Skin epidermis (tissue), 12 donors: ENCODE measurements at regions not wholly inside any gene's neighbourhood (a gene's known extent, or its start where the extent isn't known, plus 50 kb on each side); places are given as distances from the start of the nearest gene placed in this dataset.
A peak's percentile ranks its signal among the peaks of the same experiment; 100 is the strongest.
"Not testable (repeated sequence)": the region's sequence is repeated elsewhere in the genome, so short reads cannot be mapped to it uniquely, and the experiment has no call there.

Source experiments
- H3K27ac ChIP-seq, 21 experiments: fragments of 200-600 bp; sonication (generic) in 11 of 21; one replicate each; pipeline ENCODE4 v1.5.0; 2020; ENCODE audit warnings: mild to moderate bottlenecking in 3 of 21, inconsistent platforms in 2 of 21, moderate library complexity in 2 of 21
- H3K4me3 ChIP-seq, 7 experiments: fragments of 200-600 bp; sonication (generic) in 2 of 7; one replicate each; pipeline ENCODE4 v1.5.0; 2020; ENCODE audit warnings: inconsistent platforms in 2 of 7, mild to moderate bottlenecking in 2 of 7, moderate library complexity in 1 of 7

GRCh38 chr4:71201817-71202576 is 136.8 kb upstream of the SLC4A4 start:
- H3K4me3 ChIP-seq: no peak overlapping the region
- H3K27ac ChIP-seq: no peak overlapping the region

DNA sequence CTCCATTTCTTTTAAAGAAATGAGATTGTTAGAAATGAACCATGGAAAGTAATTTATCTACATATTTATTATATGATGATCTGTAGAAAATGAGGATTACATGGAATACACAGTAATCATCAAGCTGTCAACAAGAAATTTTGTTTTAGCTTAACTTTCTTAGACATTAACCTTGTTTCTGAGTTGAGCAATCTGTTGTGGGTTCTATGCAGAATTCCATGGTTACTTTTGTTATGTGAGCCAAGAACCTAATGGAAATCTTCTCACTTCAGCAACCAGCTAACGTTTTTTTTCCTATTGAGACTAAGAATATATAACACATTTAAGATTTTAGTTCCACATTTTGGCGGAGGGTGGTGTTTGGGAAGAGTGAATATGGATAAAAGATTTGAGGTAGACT is 136.1 kb upstream of the SLC4A4 start:
- Histone ChIP-seq H3K27ac (no peak overlapping the region), H3K4me3 (no peak overlapping the region)

DNA sequence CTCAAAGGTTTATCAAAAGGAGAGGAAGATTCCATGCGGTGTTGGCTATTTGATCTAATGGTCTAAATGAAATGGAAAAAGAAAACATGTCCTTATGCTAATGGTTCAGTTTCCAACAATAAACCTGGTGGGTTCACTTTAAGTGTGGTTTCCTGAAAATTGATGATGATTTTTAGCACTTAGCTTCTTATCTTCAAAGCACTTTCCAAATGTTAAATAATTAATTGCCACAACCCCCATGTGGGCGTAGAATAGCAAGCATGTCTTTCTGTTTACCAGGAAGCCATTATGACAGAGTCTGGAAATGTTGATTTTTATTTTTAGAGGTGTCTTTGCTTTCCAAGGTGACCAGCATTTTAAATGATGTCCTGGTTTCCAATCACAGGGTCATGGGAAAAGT is 134.8 kb upstream of the SLC4A4 start:
- Histone ChIP-seq H3K27ac (no peak overlapping the region), H3K4me3 (no peak overlapping the region)

GRCh38 chr4:71206763-71207162 is 132.1 kb upstream of the SLC4A4 start:
- Histone ChIP-seq H3K4me3 (no peak overlapping the region), H3K27ac (no peak overlapping the region)

DNA sequence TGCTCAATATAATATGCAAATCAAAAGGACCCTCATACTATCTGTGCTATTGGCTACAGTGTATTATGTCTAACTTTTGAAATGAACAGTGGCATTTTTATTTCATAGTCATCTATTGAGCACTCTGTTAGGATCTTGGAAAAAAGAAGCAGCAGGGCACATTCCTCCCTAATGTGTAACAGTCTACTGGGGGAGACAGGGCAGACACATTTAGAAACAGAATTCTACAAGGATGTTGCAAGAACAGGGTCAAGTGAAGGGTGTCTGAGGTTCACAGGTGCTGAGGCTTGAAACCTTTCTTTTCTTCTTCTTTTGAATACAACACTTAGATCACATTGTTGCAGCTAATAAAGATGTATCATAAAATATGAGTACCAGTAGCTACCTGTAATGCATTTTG is 129.7 kb upstream of the SLC4A4 start:
- Histone ChIP-seq H3K27ac (no peak overlapping the region), H3K4me3 (no peak overlapping the region)

DNA sequence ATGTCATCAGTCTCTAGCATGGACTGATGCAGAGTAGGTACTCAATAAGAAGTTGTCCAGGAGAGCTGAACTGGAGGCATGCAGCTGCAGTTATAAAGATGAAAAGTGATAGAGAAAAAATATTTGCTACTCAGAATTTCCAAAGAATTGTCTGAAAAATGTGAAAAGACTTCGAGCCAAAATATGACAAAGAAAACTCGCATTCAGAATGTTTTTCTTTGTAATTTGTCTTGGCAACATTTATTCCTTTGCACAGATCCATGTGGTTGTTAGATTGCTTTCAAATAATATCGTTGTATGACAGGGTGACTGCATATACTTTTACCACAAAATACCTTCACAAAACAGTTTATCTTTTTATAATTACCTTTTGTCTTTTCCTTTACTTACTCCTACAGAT is 128.0 kb upstream of the SLC4A4 start:
- Histone ChIP-seq H3K27ac (no peak overlapping the region), H3K4me3 (no peak overlapping the region)

DNA sequence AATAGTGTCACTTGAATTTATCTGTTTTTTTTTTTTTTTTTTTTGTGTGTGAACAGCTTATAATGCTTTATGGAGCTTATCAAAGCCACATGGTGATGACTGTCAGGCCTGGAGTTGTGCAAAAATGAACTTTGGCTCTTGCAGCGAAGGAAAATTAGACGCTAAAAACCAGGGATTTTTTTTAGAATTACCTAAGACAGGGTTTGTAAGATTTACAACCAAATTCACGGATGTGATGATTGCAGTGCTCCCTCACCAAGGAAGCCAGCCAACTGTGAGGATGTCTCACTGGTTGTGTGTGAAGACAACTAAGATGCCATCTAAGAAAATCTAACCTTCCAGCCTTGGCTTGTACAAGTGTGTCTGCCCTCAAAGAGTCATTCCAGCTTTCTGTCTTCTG is 127.1 kb upstream of the SLC4A4 start:
- Histone ChIP-seq H3K4me3 (no peak overlapping the region), H3K27ac (no peak overlapping the region)

DNA sequence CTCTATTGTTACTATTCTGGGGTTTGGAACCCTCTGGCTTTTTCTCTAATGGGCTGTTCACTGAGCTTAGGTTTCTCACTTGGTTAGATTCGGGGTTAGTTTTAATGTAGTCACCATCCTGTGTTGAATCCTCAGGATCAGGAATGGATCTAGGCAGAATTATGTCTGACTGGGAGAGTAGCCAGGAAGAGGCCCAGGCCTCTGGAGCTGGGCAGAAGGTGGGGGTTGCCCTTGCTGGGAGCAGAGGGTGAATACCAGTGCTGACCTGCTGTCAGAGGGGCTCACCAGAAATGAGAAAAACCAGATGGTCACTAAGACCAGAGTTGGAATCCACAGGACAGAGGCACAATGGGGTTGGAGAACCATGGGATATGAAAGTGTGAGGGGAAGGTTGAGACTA is 126.6 kb upstream of the SLC4A4 start:
- no peak overlapping the region for H3K27ac ChIP-seq

GRCh38 chr4:71214578-71214977 is 124.2 kb upstream of the SLC4A4 start:
- Histone ChIP-seq H3K27ac (no peak overlapping the region), H3K4me3 (no peak overlapping the region)

More for the DNA sequence above, 126.6 kb upstream of the SLC4A4 start:
- H3K4me3 ChIP-seq: no peak overlapping the region

- Histone ChIP-seq H3K4me3 (no peak overlapping the region), H3K27ac (no peak overlapping the region)
Observed at GRCh38 chr4:71216316-71216959, 122.4 kb upstream of the SLC4A4 start.

DNA sequence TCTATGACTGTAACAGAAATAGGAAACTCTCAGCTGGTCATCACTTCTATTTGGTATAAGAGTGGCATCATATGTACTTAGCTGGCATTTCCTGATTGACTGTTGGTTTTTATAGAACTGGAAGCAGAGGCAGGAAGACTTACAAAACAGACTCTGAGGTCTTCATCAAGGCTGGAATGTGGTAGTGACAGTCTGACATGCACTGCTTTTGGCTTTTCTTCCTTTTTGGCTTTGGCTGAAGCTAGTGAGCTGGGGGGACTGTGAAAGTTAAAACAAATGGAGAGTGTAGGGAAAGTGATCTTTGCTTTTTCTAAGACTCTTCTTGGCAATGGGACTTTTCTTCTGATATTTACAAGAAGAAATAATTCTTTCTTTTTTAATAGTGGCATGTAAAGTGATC is 121.1 kb upstream of the SLC4A4 start:
- H3K27ac ChIP-seq: no peak overlapping the region
- no peak overlapping the region for H3K4me3 ChIP-seq

- not testable (repeated sequence) for H3K27ac ChIP-seq, H3K4me3 ChIP-seq
Observed at GRCh38 chr4:71220848-71221247, 118.0 kb upstream of the SLC4A4 start.

- no peak overlapping the region for H3K4me3 ChIP-seq
- peak overlapping the region in 1 of 21 experiments; percentile 51 for H3K27ac ChIP-seq
Observed at GRCh38 chr4:71221510-71222466, 117.0 kb upstream of the SLC4A4 start.

DNA sequence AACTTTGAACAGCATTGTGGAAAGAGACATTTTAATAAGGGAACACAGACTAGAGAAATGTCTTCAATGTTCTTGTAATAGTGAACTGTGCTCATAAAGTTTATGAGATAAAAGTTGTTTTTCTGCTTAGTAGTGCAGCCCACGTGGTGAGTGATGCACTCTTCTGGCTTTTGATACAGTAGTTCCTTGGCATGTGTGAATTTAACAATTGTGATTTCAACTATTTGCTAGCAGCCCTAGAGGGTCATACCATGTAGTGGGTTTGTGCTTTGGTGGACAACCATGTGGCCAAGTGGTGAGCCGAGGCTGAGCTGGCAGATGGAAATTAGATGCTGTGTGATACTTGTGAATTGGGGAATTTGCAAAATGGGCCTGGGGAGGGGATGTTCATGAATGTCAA is 116.2 kb upstream of the SLC4A4 start:
- H3K27ac ChIP-seq: no peak overlapping the region
- no peak overlapping the region for H3K4me3 ChIP-seq

GRCh38 chr4:71229477-71230270 is 109.1 kb upstream of the SLC4A4 start:
- Histone ChIP-seq H3K4me3 (no peak overlapping the region), H3K27ac (no peak overlapping the region)

- H3K4me3 ChIP-seq: no peak overlapping the region
- H3K27ac ChIP-seq: no peak overlapping the region
Observed at GRCh38 chr4:71230271-71231128, 108.3 kb upstream of the SLC4A4 start.

DNA sequence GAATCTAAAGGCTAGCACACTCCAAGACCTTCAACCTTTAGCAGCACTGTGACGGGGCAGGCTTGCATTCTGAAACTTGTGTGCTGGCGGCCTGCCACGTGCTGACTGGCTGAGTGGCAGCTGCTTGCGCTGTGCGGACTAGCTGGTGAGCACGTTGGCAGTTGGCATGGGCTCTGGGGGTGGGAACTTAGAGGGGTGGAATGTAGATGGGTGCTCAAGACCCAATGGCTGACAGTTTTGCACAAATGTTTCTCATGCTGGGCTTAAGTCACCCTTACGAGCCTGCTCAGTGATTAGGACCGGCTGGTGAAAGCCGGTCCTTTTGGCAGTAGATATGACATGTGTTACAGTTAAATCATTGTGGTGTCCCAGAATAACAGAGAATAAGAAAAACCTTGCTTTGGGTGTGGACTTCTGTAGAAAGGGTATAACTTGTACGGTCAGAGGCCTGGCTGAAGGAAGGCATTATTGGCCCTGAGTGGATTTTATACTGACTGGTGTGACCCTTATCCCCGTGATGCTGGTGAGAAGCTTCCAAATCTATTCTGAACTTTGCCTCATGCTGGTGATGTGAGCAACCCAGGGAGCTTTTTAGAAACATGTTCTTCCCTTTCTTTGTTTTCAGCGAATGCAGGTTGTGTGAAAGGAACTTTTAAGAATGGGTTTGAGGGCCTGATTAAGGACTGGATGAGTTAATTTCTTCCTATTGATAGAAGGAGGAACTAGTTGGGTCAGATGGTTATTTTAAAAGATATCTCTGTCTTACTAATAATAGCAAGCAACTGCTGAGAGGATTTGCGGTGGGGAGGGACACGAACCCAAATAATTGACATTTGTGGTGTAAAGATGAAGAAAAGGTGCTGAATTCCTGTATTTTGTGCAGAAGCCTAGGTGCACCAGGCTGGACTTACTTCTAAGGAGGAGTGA is 107.4 kb upstream of the SLC4A4 start:
- Histone ChIP-seq H3K4me3 (no peak overlapping the region), H3K27ac (peak overlapping the region in 1 of 21 experiments; percentile 30)

GRCh38 chr4:71232056-71232430 is 106.8 kb upstream of the SLC4A4 start:
- Histone ChIP-seq H3K4me3 (no peak overlapping the region), H3K27ac (peak overlapping the region in 1 of 21 experiments; percentile 30)
